GM10266 (cell line): ENCODE measurements at regions not wholly inside any gene's neighbourhood (a gene's known extent, or its start where the extent isn't known, plus 50 kb on each side); places are given as distances from the start of the nearest gene placed in this dataset.

Experiments used
- DNase-seq: peaks from one replicate; pipeline ENCODE4 v3.0.0; 2012; ENCODE audit errors: extremely low spot score
- CTCF ChIP-seq: IDR thresholded peaks from 2 replicates; pipeline ENCODE4 v1.5.1; 2012; ENCODE audit warnings: mild to moderate bottlenecking, low read depth; ENCODE audit not compliant: control insufficient read depth, insufficient read depth; ENCODE audit errors: missing control alignments

DNA sequence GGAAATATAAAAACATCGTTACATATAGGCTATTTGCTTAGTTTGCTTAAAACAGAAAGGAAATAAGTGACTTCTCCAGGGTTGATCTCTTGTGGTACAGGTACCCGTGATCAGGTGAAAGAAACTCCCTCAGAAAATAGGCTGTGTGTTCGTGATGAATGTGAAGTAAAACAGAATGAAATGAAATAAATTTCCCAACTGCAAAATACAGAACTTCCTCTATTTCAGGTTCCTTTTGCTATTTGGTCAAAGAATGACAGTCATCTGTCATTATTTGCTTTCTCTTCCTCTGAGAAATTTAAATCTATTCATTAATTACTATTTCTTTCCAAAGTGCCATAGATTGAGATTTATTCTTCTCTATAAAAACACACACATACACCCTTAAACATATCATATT is 408.1 kb downstream of the FAM170A start:
- DNase-seq: no peak
- TF ChIP-seq CTCF: no peak

GRCh38 chr5:120039111-120039510 is 409.8 kb downstream of the FAM170A start:
- TF ChIP-seq CTCF: no peak
- DNase-seq: no peak

GRCh38 chr5:120043431-120043830 is 414.1 kb downstream of the FAM170A start:
- no peak for TF ChIP-seq CTCF
- no peak for DNase-seq

DNA sequence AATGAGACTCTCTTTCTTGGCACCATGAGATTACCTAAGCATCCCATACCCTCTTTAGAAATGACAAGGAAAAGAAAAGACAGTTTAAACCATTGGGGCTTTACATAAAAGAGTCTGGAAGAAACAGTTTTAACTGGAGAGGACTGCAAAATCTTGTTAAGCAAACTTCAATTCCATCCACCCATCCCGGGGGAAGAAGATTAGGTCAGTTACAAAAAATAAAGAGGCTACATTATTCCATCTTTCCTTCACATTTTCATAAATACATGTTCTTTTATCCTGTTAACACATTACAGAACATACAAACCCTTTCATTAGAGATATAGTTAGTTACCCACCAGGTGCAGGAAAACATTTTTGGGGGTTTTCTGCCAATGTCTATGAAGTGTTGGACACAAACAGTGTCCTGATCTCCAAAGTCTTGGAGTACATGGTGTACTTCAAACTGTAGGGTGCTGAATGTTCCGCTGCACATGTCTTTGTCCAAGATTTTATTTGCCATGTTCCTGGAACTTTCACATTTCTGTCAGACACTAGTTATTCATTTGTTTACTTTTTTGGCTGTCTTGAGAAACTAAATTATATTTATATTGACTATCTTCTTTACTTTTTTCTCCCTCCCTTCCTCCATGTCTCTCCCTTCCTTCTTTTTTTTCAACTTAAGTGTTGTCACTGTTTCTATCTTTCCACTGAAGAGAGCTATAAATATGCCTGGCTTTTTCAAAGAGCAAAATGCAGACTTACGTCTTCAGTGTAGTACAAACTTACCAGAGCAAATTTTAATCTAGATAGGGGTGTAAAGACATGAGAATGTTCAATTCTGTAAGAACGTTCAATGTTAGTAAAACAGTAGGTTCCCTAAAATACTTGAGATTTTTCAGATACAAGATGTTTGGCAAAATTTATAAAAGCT is 410.9 kb upstream of the PRR16 start:
- no peak for DNase-seq

GRCh38 chr5:120053841-120054240 is 410.3 kb upstream of the PRR16 start:
- TF ChIP-seq CTCF: no peak
- DNase-seq: no peak

More for the DNA sequence above, 410.9 kb upstream of the PRR16 start:
- no peak for TF ChIP-seq CTCF

GRCh38 chr5:120055858-120056257 is 408.2 kb upstream of the PRR16 start:
- no peak for TF ChIP-seq CTCF
- no peak for DNase-seq

DNA sequence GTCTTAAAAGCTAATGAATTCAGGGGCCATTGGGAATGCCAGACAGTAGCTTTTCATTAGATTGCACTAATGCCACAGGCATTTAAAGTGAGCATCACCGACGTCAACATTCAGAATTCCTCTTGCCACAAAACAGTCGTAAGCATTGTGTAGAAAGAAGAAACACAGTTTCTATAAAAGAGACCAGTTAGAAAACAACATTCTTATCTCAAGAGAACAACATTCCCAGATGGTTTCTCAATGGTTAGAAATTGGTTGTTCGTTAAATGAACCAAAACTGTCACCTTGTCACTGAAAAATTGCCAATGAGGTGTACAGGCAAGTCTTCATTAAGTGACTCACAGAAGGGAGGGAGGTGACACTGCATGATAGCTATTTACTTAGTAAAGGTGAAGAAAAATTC is 401.6 kb upstream of the PRR16 start:
- no peak for DNase-seq
- TF ChIP-seq CTCF: no peak
